NCI-H510A (cell line): ENCODE measurements at regions not wholly inside any gene's neighbourhood (a gene's known extent, or its start where the extent isn't known, plus 50 kb on each side); places are given as distances from the start of the nearest gene placed in this dataset.

Source experiments
- DNase-seq: peaks from one replicate; lab custom pipeline; 2025; lab: John Stamatoyannopoulos, UW

DNA sequence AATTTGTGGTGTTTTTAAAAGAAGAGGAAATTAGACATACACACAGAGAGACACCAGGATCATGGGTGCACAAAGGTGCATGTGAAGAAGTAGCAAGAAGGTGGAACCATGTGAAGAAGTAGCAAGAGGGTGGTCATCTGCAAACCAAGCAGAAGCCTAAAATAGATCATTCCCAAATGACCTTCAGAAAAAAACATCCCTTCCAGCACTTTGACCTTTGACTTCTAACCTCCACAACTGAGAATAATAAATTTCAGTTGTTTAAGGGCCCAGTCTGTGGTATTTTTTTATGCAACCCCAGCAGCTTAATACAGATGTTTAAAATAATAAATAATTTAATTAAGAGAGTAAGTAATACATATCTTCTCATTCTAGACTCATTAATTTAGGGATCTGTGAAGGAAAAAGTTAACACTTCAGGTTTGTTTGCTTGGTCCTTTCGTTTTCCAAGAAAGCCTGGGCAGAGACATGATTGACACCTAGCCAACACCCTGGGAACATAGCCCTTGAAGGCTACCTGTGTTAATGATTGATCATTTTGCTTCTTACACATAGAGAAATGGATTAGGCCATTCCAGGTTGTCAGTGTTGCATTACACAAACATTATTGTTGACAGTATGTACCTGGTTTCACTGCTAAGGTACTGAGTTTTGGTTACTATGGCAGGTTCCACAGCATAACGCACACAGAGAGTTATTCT, 1331.2 kb upstream of the GBE1 start:
- no peak for DNase-seq

DNA sequence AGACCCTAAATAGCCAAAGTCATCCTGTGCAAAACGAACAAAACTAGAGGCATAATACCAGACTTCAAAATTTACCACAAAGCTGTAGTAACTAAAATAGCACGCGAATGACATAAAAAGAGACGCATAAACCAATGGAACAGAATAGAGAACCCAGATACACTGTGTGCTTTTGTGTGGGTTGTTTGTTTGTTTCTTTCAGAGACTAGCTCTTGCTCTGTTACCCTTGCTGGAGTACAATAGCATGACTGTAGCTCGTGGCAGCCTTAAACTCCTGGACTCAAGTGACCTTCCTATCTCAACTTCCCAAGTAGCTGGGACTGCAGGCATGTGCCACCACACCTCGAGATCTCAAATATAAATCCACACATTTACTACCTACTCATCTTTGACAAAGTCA, 1314.6 kb upstream of the GBE1 start:
- DNase-seq: no peak

DNA sequence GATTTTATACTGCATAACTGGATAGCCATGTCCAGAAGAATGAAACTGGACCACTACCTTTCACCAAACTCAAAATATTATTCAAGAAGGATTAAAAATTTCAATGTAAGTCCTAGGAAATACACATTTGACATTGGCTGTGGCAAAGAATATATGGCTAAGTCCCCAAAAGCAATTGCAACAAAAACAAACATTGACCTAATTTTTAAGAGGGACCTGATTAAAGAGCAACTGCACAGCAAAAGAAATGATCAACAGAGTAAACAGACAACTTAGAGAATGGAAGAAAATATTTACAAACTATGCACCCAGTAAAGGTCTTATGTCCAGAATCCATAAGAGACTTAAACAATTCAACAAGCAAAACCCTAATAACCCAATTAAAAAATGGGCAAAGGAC, 1313.0 kb upstream of the GBE1 start:
- no peak for DNase-seq

DNA sequence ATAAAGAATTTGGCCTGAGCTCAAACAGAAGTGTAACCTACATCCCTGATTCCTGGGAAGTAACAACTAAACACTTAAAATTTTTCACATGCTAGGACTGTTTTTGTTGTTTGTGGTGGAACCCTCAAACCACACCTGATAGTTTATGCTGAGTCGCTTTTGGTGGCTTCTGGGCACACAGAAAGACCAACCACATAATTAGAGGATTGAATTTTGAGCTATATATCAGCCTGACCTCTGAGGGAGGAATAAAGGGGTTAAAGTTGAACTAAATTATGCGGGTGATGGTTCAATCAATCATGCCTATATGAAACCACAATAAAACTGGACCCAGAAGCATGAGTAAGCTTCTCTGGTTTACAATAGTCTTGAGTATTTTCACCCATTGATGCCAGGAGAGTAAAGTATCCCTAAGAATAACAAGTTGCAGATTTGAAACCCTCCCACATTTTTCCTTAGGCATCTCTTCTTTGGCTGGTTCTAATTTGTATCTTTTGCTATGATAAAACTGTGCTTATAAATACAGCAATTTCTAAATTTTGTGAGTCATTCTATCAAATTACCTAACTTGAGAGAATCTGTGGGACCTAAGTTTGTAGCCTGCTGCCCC, 1304.5 kb upstream of the GBE1 start:
- no peak for DNase-seq

- no peak for DNase-seq
These were observed 1302.0 kb upstream of the GBE1 start for GRCh38 chr3:83063446-83063845.

- no peak for DNase-seq
These were observed 1287.1 kb upstream of the GBE1 start for GRCh38 chr3:83048556-83048955.

- no peak for DNase-seq
These were observed 1278.0 kb upstream of the GBE1 start for GRCh38 chr3:83039422-83039821.

- DNase-seq: no peak
These were observed 1274.2 kb upstream of the GBE1 start for GRCh38 chr3:83035704-83036010.

DNA sequence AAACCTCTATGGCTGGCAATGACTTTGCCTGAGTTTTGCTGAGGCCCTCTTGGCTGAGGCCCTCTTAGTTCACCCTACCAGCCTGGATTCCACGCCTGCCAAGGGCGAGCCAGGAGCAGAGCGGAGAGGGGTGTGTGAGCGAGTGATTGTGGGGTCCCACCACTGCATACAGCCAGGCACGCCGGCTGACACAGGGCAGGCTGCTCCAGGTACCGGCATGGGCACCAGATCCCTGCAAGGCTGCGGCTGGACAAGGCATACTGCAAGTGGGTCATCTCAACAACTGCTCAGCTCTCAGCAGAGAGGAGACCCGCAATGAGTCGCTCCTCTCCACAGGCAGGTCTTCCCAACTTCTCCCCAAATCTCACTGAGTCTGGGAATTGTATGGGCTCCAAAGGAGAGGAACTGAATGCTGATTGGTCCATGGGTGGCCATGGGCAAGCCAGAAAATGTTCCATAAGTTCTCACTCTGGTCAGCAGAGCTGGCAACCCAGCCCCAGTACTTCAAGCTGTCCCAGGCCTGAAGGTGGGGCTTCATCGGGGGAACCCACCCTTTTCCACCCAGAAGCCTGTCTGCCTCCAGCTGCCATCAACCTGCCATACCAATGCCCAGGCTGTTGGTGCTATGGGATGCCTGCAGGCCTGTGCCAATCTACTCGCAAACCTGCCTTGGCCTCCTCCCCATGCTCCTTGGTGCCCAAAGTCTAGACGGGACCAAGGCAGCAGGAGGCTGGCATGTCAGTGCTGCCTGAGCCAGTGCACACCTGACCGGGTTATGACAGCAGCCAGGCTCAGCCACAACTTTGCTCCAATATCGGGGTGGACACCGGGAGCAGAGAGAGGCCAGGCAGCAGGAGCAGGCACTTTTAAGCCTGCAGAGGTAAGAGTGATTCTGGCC, 1273.6 kb upstream of the GBE1 start:
- no peak for DNase-seq

DNA sequence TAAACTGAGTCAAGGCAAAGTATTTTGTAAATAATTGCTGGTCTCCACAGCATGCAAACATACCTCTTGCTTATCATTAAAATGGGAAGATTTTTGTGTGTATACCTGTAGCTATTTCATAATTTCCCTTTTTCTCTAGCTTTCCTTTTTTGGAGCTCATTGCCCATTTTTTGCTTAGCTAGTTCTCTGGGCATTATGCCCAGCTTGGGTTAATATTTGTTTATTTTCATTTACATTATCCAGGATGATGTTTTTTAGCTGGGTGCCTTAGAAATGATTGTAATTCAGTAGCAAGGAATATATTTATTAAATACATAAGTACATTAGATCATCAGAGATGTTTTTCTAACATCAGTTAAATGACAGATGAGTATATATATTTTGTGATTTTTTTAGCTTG, 1271.7 kb upstream of the GBE1 start:
- no peak for DNase-seq

- no peak for DNase-seq
These were observed 1261.6 kb upstream of the GBE1 start for GRCh38 chr3:83023086-83023485.

GRCh38 chr3:83011481-83011880, 1250.0 kb upstream of the GBE1 start:
- no peak for DNase-seq

GRCh38 chr3:83003917-83004316, 1242.5 kb upstream of the GBE1 start:
- DNase-seq: no peak

- DNase-seq: peak; percentile 8
These were observed 1241.5 kb upstream of the GBE1 start for GRCh38 chr3:83002869-83003445.

GRCh38 chr3:82999777-83000176, 1238.3 kb upstream of the GBE1 start:
- DNase-seq: no peak

- no peak for DNase-seq
These were observed 1216.9 kb upstream of the GBE1 start for GRCh38 chr3:82978368-82978767.

- DNase-seq: no peak
These were observed 1216.4 kb upstream of the GBE1 start for GRCh38 chr3:82977871-82978270.

- no peak for DNase-seq
These were observed 1212.3 kb upstream of the GBE1 start for GRCh38 chr3:82973791-82974190.

DNA sequence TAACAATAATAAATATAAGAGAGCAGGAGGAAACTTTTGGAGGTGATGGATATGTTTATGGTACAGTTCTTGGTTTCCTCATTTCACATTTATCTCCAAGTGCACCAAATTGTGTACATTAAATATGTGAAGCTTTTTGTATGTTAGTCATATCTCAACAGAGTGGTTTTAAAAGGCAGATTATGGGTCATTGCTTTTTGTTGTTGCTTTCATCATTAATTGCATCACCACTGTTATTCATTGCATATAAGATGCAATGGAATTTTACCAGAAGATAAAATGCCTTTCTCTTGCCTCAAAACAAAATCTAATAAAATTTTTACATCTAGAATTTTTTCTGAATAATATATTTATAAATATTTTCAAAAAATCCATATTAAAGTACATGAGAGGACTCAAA, 1198.9 kb upstream of the GBE1 start:
- no peak for DNase-seq

DNA sequence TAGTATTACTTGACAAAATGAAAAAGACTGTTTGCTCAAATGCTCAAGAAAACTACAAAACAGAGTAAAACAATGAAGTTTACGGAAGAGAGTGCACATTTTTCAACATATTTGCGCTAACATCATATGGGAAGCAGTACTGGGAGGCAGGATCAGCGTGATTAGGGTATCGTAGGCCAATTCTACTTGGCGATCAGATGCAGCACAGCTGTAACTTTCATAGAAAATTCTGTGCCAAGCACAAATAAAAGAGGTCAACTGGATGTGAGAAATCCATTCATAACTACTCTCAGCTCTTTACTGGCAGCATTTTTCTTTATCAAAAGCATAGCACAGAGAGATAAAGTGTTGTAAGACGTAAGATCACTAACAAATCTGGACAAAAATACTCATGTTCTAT, 1196.3 kb upstream of the GBE1 start:
- no peak for DNase-seq

GRCh38 chr3:82957079-82957478, 1195.6 kb upstream of the GBE1 start:
- no peak for DNase-seq

DNA sequence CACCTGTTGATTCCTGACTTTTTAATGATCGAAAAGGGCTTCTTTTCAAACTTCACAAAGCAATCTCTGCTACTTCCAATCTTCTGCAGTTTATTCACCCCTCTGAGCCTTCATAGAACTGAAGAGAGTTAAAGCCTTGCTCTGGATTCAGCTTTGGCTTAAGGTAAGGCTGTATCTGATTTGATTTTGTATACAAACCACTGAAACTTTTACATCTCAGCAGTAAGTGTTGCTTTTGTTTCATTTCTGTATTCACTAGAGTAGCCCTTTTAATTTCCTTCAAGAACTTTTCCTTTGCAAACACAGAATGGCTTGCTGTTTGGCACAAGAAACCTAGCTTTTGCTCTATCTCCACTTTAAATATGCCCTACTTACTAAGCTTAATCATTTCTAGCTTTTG, 1193.0 kb upstream of the GBE1 start:
- no peak for DNase-seq

GRCh38 chr3:82942041-82942440, 1180.6 kb upstream of the GBE1 start:
- no peak for DNase-seq
